ENCODE measurements at regions not wholly inside any gene's neighbourhood (a gene's known extent, or its start where the extent isn't known, plus 50 kb on each side); places are given as distances from the start of the nearest gene placed in this dataset.

GRCh38 chr9:92177591-92177990 lies 62.4 kb upstream of the SPTLC1 start:
- TF ChIP-seq POLR2A (IDR thresholded peaks at IDR 0.05): no peak
- no peak for TF ChIP-seq CTCF (IDR thresholded peaks at IDR 0.05)
